ENCODE measurements at regions not wholly inside any gene's neighbourhood (a gene's known extent, or its start where the extent isn't known, plus 50 kb on each side); places are given as distances from the start of the nearest gene placed in this dataset.

DNA sequence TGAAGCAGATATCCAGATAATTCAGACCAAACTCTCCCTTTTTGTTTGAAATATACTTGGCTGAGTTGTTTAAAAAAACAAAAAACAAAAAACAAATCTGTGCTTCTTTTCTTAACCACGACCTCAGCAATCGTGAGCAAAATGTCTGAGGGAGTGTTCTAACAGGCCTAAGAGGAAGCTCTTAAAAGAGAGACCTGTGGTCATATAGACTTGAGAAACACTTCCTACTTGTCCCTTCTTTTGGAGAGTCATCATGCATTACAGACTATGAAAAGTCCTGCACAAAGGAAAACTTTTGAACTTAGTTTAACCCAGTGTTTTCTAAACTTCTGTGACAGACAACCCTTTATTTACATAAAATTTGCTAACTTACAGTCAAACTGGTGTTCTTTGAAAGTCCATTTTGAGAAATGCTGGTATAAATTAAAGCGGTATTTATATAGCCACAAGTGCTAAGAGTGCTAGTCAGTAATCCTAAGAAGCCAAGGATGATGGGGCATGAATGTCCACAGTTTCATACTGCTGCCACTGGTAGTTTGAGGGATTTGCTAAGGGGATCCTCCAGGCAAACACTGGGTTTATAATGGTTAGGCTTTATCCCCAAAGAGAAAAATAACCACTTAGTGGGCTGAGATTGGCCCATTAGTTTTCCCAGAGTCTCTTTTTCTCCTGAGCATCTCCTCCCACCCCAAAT, 199.8 kb downstream of the LRRC70 start:
- Histone ChIP-seq H3K36me3 (ENCODE audit: control insufficient read depth in 2 of 4, insufficient read depth in 4 of 4, low read length in 3 of 4) (no peaks in the 10 kb centered on the region), H3K4me2 (ENCODE audit: insufficient read depth in 1 of 2, low read depth in 2 of 2, low read length in 2 of 2) (no peak overlapping the region), H3K23me2 (ENCODE audit: low read depth, low read length) (no peaks in the 10 kb centered on the region), H3K9ac (replicated peaks in 1 of 4; ENCODE audit: extremely low read depth in 1 of 4, low read depth in 3 of 4, low read length in 3 of 4) (no peak overlapping the region), H3K79me1 (ENCODE audit: low read depth, low read length) (no peaks in the 10 kb centered on the region), H2BK12ac (ENCODE audit: low read depth, low read length) (no peak overlapping the region), H3K27ac (ENCODE audit: low read depth, low read length) (no peak overlapping the region), H4K8ac (ENCODE audit: extremely low read depth, insufficient read depth, low read length) (no peak overlapping the region), H3K4ac (replicated peaks; ENCODE audit: insufficient read length, low read depth, low read length) (no peak overlapping the region), H2BK20ac (ENCODE audit: low read length) (no peak overlapping the region), H3K18ac (ENCODE audit: extremely low read depth, low read length) (no peak overlapping the region), H3K56ac (replicated peaks; ENCODE audit: insufficient read length, low read depth, low read length) (no peak overlapping the region), H3K27me3 (replicated peaks in 1 of 4; ENCODE audit: control insufficient read depth in 3 of 4, extremely low read depth in 1 of 4, insufficient read depth in 3 of 4, low read length in 3 of 4) (no peaks in the 10 kb centered on the region), H4K91ac (replicated peaks; ENCODE audit: insufficient read length, low read length) (no peak overlapping the region), H4K20me1 (replicated peaks in 1 of 2; ENCODE audit: control insufficient read depth in 1 of 2, insufficient read depth in 2 of 2, low read length in 2 of 2) (no peaks in the 10 kb centered on the region), H3K9me3 (ENCODE audit: insufficient read depth in 2 of 2, low read depth in 1 of 2, low read length in 1 of 2) (no peaks in the 10 kb centered on the region), H2AFZ (ENCODE audit: low read length) (no peak overlapping the region), H2AK5ac (ENCODE audit: low read depth, low read length) (no peak overlapping the region), H3K79me2 (ENCODE audit: control insufficient read depth in 1 of 2, insufficient read depth in 2 of 2, low read length in 2 of 2) (no peaks in the 10 kb centered on the region), H3K23ac (ENCODE audit: insufficient read length) (no peak overlapping the region), H3K4me1 (replicated peaks in 1 of 4; ENCODE audit: control insufficient read depth in 3 of 4, insufficient read depth in 4 of 4, low read length in 3 of 4) (no peaks in the 10 kb centered on the region), H2BK5ac (ENCODE audit: low read depth, low read length) (no peak overlapping the region), H2BK120ac (replicated peaks; ENCODE audit: low read depth, low read length) (no peak overlapping the region), H2BK15ac (ENCODE audit: low read length) (no peak overlapping the region), H3K4me3 (ENCODE audit: extremely low read depth in 1 of 4, insufficient read depth in 2 of 4, low read depth in 3 of 4, low read length in 4 of 4) (no peak overlapping the region), H4K5ac (ENCODE audit: insufficient read length, low read depth, low read length) (no peak overlapping the region), H3K14ac (ENCODE audit: insufficient read length) (no peak overlapping the region)
- TF ChIP-seq SUZ12 (IDR thresholded peaks at IDR 0.05; ENCODE audit: low read length) = no peak
- TF ChIP-seq BRCA1 (IDR thresholded peaks at IDR 0.05; ENCODE audit: low read depth, low read length) = no peak
- TF ChIP-seq NANOG (IDR thresholded peaks at IDR 0.05; ENCODE audit: insufficient read depth, low read depth, low read length, poor library complexity, severe bottlenecking) = no peak
- TF ChIP-seq, protein P1, sequence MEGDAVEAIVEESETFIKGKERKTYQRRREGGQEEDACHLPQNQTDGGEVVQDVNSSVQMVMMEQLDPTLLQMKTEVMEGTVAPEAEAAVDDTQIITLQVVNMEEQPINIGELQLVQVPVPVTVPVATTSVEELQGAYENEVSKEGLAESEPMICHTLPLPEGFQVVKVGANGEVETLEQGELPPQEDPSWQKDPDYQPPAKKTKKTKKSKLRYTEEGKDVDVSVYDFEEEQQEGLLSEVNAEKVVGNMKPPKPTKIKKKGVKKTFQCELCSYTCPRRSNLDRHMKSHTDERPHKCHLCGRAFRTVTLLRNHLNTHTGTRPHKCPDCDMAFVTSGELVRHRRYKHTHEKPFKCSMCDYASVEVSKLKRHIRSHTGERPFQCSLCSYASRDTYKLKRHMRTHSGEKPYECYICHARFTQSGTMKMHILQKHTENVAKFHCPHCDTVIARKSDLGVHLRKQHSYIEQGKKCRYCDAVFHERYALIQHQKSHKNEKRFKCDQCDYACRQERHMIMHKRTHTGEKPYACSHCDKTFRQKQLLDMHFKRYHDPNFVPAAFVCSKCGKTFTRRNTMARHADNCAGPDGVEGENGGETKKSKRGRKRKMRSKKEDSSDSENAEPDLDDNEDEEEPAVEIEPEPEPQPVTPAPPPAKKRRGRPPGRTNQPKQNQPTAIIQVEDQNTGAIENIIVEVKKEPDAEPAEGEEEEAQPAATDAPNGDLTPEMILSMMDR (IDR thresholded peaks at IDR 0.05; ENCODE audit: control extremely low read depth in 1 of 3, insufficient read depth in 1 of 3, low read depth in 1 of 3, low read length in 3 of 3) = no peak
- TF ChIP-seq SRF (IDR thresholded peaks at IDR 0.05; ENCODE audit: low read depth, low read length) = no peak
- TF ChIP-seq YY1 (IDR thresholded peaks at IDR 0.05; ENCODE audit: low read depth, low read length) = no peak
- no peak for TF ChIP-seq CREB1 (IDR thresholded peaks at IDR 0.05)
- TF ChIP-seq PHF8 (conservative IDR thresholded peaks at IDR 0.05; ENCODE audit: low read depth, low read length) = no peak
- ChIA-PET POLR2A (ENCODE audit: partially characterized antibody) (interaction anchor here (0.6 kb wide), 1 partner anchor 35 kb away, joined by 4 read pairs; no protein-coding TSS in a partner anchor), CTCF (ENCODE audit: partially characterized antibody) (interaction anchor here (0.7 to 3.9 kb wide), 26 partner anchors 12 to 611 kb away, joined by 3 to 23 read pairs (median 4); no protein-coding TSS in a partner anchor)
- FAIRE-seq (no peak), DNase-seq (ENCODE audit: low read depth in 1 of 2, low spot score in 2 of 2) (no peak)
- WGBS, 2 experiments (ENCODE audit: extremely low coverage in 1 of 2, insufficient coverage in 1 of 2, insufficient read length in 1 of 2, insufficient replicate concordance in 2 of 2, low coverage in 1 of 2, low lambda C conversion rate in 2 of 2, missing lambda C conversion rate in 1 of 2) = 90% methylated on average over 3 of the region's 3 CpGs; no CpG with 5 or more reads in 1 of the 2 experiments

All from H1 (cell line).